ENCODE measurements at regions not wholly inside any gene's neighbourhood (a gene's known extent, or its start where the extent isn't known, plus 50 kb on each side); places are given as distances from the start of the nearest gene placed in this dataset.

DNA sequence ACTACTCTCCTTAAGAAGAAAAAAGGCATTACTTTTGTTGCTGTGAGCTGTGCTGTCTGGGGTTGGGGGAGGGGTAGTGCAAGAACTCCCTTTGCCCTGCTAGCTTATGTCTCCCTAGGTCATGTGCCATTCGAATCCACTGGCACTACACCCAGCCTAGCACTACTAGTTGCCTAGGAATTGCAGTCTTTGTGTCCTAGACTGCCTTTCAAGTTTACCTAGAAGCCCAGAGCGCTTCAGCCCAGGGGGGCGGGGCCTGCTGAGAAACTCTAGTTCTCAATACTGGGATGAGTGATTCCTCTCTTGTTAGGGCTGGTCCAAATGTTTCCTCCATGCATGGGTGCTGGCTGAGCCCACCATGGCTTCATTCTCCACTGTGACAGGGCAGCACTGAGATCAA lies 1011.5 kb downstream of the PCDH19 start:
- WGBS, 2 experiments (ENCODE audit: insufficient coverage in 1 of 2, insufficient read length in 1 of 2): 80 to 86% methylated on average over 2 to 3 of the region's 3 CpGs
- H3K9me3 ChIP-seq (ENCODE audit: control insufficient read depth, low read length): no peaks in the 10 kb centered on the region
- TF ChIP-seq, protein P1, sequence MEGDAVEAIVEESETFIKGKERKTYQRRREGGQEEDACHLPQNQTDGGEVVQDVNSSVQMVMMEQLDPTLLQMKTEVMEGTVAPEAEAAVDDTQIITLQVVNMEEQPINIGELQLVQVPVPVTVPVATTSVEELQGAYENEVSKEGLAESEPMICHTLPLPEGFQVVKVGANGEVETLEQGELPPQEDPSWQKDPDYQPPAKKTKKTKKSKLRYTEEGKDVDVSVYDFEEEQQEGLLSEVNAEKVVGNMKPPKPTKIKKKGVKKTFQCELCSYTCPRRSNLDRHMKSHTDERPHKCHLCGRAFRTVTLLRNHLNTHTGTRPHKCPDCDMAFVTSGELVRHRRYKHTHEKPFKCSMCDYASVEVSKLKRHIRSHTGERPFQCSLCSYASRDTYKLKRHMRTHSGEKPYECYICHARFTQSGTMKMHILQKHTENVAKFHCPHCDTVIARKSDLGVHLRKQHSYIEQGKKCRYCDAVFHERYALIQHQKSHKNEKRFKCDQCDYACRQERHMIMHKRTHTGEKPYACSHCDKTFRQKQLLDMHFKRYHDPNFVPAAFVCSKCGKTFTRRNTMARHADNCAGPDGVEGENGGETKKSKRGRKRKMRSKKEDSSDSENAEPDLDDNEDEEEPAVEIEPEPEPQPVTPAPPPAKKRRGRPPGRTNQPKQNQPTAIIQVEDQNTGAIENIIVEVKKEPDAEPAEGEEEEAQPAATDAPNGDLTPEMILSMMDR (conservative IDR thresholded peaks at IDR 0.05): no peak
- H3K36me3 ChIP-seq (ENCODE audit: control insufficient read depth, insufficient read depth, low read length): no peaks in the 10 kb centered on the region
- H3K4me1 ChIP-seq (ENCODE audit: control insufficient read depth, insufficient read depth, low read length): no peaks in the 10 kb centered on the region
- no peaks in the 10 kb centered on the region for H3K36me3 Mint-ChIP-seq (ENCODE audit: low read depth)
- no peaks in the 10 kb centered on the region for H3K27me3 ChIP-seq (ENCODE audit: control insufficient read depth, insufficient read depth, low read length, poor library complexity, severe bottlenecking)
- H3K4me1 Mint-ChIP-seq: peaks cover 2% of the 10 kb centered on the region
- no peak overlapping the region for H3K4me3 ChIP-seq (ENCODE audit: low read length)
- no peak overlapping the region for H3K9ac ChIP-seq (ENCODE audit: extremely low read depth, low read length, poor library complexity, severe bottlenecking)
- no peaks in the 10 kb centered on the region for H3K9me3 Mint-ChIP-seq
- no peak overlapping the region for H3K4me3 Mint-ChIP-seq
- H3K27ac ChIP-seq (ENCODE audit: low read depth, low read length): no peak overlapping the region
- H3K27me3 Mint-ChIP-seq (ENCODE audit: insufficient read depth): no peaks in the 10 kb centered on the region
- H3K27ac Mint-ChIP-seq: no peak overlapping the region
- DNase-seq: peak; percentile 43

DNA sequence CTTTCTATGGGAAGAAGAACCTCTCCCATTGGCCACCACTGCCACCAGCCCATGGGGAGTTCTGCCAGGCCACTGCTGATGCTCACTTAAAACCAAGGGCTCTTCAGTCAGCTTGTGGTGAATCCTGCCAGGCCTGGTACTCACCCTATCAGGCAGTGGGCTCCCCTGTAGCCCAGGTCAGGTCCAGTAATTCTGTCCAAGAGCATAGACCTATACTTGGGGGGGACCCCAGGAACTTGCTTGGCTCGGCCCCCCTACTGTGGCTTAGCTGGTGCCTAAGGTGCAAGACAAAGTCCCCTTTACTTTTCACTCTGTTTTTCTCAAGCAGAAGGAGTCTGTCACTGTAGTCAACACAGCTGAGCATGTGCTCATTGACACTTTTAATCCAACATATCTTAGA lies 1012.2 kb downstream of the PCDH19 start:
- Mint-ChIP-seq H3K4me1 (peaks cover 2% of the 10 kb centered on the region), H3K4me3 (no peak overlapping the region), H3K9me3 (no peaks in the 10 kb centered on the region), H3K27me3 (ENCODE audit: insufficient read depth) (no peaks in the 10 kb centered on the region), H3K27ac (no peak overlapping the region), H3K36me3 (ENCODE audit: low read depth) (no peaks in the 10 kb centered on the region)
- Histone ChIP-seq H3K9me3 (ENCODE audit: control insufficient read depth, low read length) (no peaks in the 10 kb centered on the region), H3K27ac (ENCODE audit: low read depth, low read length) (no peak overlapping the region), H3K36me3 (ENCODE audit: control insufficient read depth, insufficient read depth, low read length) (no peaks in the 10 kb centered on the region), H3K9ac (ENCODE audit: extremely low read depth, low read length, poor library complexity, severe bottlenecking) (no peak overlapping the region), H3K4me3 (ENCODE audit: low read length) (no peak overlapping the region), H3K27me3 (ENCODE audit: control insufficient read depth, insufficient read depth, low read length, poor library complexity, severe bottlenecking) (no peaks in the 10 kb centered on the region), H3K4me1 (ENCODE audit: control insufficient read depth, insufficient read depth, low read length) (no peaks in the 10 kb centered on the region)
- WGBS, 2 experiments (ENCODE audit: insufficient coverage in 1 of 2, insufficient read length in 1 of 2): 88% methylated on average over 1 of the region's 1 CpG; no CpG with 5 or more reads in 1 of the 2 experiments
- TF ChIP-seq, protein P1 (conservative IDR thresholded peaks at IDR 0.05): no peak
- no peak for DNase-seq

DNA sequence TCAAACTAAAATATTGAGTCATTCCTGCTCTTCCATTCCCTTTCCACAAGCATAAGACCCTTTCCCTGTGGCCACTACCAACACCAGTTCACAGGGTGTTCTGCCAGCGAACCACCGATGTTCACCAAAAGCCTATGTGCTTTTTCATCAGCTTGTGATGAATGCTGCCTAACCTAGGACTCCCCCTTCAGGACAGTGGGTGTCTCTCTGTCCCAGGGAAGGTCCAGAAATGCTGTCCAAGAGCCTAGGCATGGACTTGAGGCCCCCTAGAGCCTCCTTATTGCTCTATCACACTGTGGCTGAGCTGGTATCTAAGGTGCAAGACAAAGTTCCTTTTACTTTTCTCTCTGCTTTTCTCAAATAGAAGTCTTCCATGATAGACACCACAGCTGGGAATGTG lies 1015.6 kb downstream of the PCDH19 start:
- H3K4me1 ChIP-seq (ENCODE audit: control insufficient read depth, insufficient read depth, low read length): no peaks in the 10 kb centered on the region
- no peaks in the 10 kb centered on the region for H3K27me3 ChIP-seq (ENCODE audit: control insufficient read depth, insufficient read depth, low read length, poor library complexity, severe bottlenecking)
- no peak overlapping the region for H3K4me3 ChIP-seq (ENCODE audit: low read length)
- Mint-ChIP-seq H3K4me1 (peaks cover 2% of the 10 kb centered on the region), H3K27ac (no peak overlapping the region), H3K36me3 (ENCODE audit: low read depth) (no peaks in the 10 kb centered on the region), H3K9me3 (peaks cover 4% of the 10 kb centered on the region), H3K27me3 (ENCODE audit: insufficient read depth) (no peaks in the 10 kb centered on the region), H3K4me3 (no peak overlapping the region)
- H3K27ac ChIP-seq (ENCODE audit: low read depth, low read length): no peak overlapping the region
- peak; percentile 80 for DNase-seq
- TF ChIP-seq, protein P1 (conservative IDR thresholded peaks at IDR 0.05): peak; percentile 81
- WGBS, 2 experiments (ENCODE audit: insufficient coverage in 1 of 2, insufficient read length in 1 of 2): 90% methylated on average over 2 of the region's 2 CpGs; no CpG with 5 or more reads in 1 of the 2 experiments
- H3K36me3 ChIP-seq (ENCODE audit: control insufficient read depth, insufficient read depth, low read length): no peaks in the 10 kb centered on the region
- H3K9me3 ChIP-seq (ENCODE audit: control insufficient read depth, low read length): no peaks in the 10 kb centered on the region
- no peak overlapping the region for H3K9ac ChIP-seq (ENCODE audit: extremely low read depth, low read length, poor library complexity, severe bottlenecking)

All from endodermal cell (in vitro differentiated cells).